CD14-positive monocyte (primary cell): ENCODE measurements at regions not wholly inside any gene's neighbourhood (a gene's known extent, or its start where the extent isn't known, plus 50 kb on each side); places are given as distances from the start of the nearest gene placed in this dataset.

ENCODE experiments used
- DNase-seq, 3 donors: peaks; one replicate each; pipeline ENCODE4 v3.0.0-alpha.2; 2011 to 2022
- H2AFZ ChIP-seq: 2 replicates; pipeline ENCODE4 v1.6.0; 2012; ENCODE audit warnings: mild to moderate bottlenecking, low read depth, low read length, inconsistent platforms; ENCODE audit not compliant: insufficient read depth, poor library complexity, severe bottlenecking
- H3K27ac ChIP-seq, 2 donors: 1 replicate in 1 of 2; 2 replicates in 1 of 2; pipeline ENCODE4 v1.5.1; 2012 to 2013; ENCODE audit warnings: low read length in 2 of 2, control low read depth in 1 of 2, inconsistent platforms in 1 of 2, low read depth in 1 of 2, mild to moderate bottlenecking in 1 of 2
- H3K27me3 ChIP-seq, 2 donors: one replicate each; pipeline versions ENCODE4 v1.6.0 to v1.6.1; 2011 to 2013; ENCODE audit warnings: low read length in 2 of 2; ENCODE audit not compliant: control insufficient read depth in 2 of 2, insufficient read depth in 2 of 2
- H3K36me3 ChIP-seq, 2 donors: replicated peaks in 1 of 2; 1 replicate in 1 of 2; 2 replicates in 1 of 2; pipeline versions ENCODE4 v1.5.1 to v1.6.1; 2012 to 2013; ENCODE audit warnings: low read length in 2 of 2, control low read depth in 1 of 2, inconsistent platforms in 1 of 2, mild to moderate bottlenecking in 1 of 2; ENCODE audit not compliant: insufficient read depth in 2 of 2, control insufficient read depth in 1 of 2
- H3K4me1 ChIP-seq, 2 donors: 1 replicate in 1 of 2; 2 replicates in 1 of 2; pipeline versions ENCODE4 v1.5.1 to v1.6.1; 2012 to 2013; ENCODE audit warnings: low read length in 2 of 2, control low read depth in 1 of 2, inconsistent platforms in 1 of 2, mild to moderate bottlenecking in 1 of 2, moderate library complexity in 1 of 2; ENCODE audit not compliant: insufficient read depth in 2 of 2, control insufficient read depth in 1 of 2
- H3K4me2 ChIP-seq: replicated peaks from 2 replicates; pipeline ENCODE3; 2012; ENCODE audit warnings: low read length, moderate library complexity, mild to moderate bottlenecking; ENCODE audit not compliant: poor library complexity, severe bottlenecking; ENCODE audit errors: extremely low read depth
- H3K4me3 ChIP-seq, 3 experiments: fragments of 200-600 bp in 1 of 3; sonication (generic) in 1 of 3; replicated peaks in 1 of 3; 1 replicate in 2 of 3; 2 replicates in 1 of 3; pipeline ENCODE4 v1.5.1; 2011 to 2013; ENCODE audit warnings: low read length in 3 of 3, mild to moderate bottlenecking in 3 of 3, control low read depth in 2 of 3, low read depth in 2 of 3, inconsistent platforms in 1 of 3, moderate library complexity in 1 of 3
- H3K79me2 ChIP-seq: 2 replicates; pipeline ENCODE4 v1.6.0; 2012; ENCODE audit warnings: mild to moderate bottlenecking, control low read depth, inconsistent platforms, low read length, moderate library complexity; ENCODE audit not compliant: insufficient read depth
- H3K9ac ChIP-seq: 2 replicates; pipeline ENCODE4 v1.6.0; 2017; ENCODE audit warnings: low read length, mild to moderate bottlenecking; ENCODE audit not compliant: insufficient read depth, poor library complexity, severe bottlenecking
- H3K9me3 ChIP-seq, 2 donors: replicated peaks in 1 of 2; 1 replicate in 1 of 2; 2 replicates in 1 of 2; pipeline versions ENCODE4 v1.5.1 to v1.6.1; 2012 to 2013; ENCODE audit warnings: low read length in 2 of 2, control low read depth in 1 of 2; ENCODE audit not compliant: control insufficient read depth in 1 of 2, insufficient read depth in 1 of 2
- H4K20me1 ChIP-seq: 2 replicates; pipeline ENCODE4 v1.6.0; 2012; ENCODE audit warnings: mild to moderate bottlenecking, low read length, control low read depth, moderate library complexity; ENCODE audit not compliant: insufficient read depth
- H3K27ac Mint-ChIP-seq, 7 donors: one replicate each; pipeline ENCODE4 v1.8.0; 2020; ENCODE audit warnings: mild to moderate bottlenecking in 7 of 7, mixed read lengths in 7 of 7, moderate library complexity in 6 of 7, inconsistent platforms in 2 of 7
- H3K27me3 Mint-ChIP-seq, 3 donors: one replicate each; pipeline ENCODE4 v1.8.0; 2021 to 2022; ENCODE audit warnings: low read depth in 3 of 3, mild to moderate bottlenecking in 3 of 3, mixed read lengths in 3 of 3, moderate library complexity in 3 of 3, inconsistent platforms in 1 of 3
- H3K36me3 Mint-ChIP-seq, 2 donors: one replicate each; pipeline ENCODE4 v1.8.0; 2020; ENCODE audit warnings: mixed read lengths in 2 of 2, inconsistent platforms in 1 of 2, mild to moderate bottlenecking in 1 of 2
- H3K4me1 Mint-ChIP-seq: one replicate; pipeline ENCODE4 v1.8.0; 2020; ENCODE audit warnings: mild to moderate bottlenecking, mixed read lengths
- H3K4me3 Mint-ChIP-seq, 2 donors: one replicate each; pipeline ENCODE4 v1.8.0; 2020; ENCODE audit warnings: mild to moderate bottlenecking in 2 of 2, mixed read lengths in 2 of 2, moderate library complexity in 1 of 2
- H3K9me3 Mint-ChIP-seq, 7 donors: one replicate each; pipeline ENCODE4 v1.8.0; 2020 to 2022; ENCODE audit warnings: mixed read lengths in 7 of 7, mild to moderate bottlenecking in 6 of 7, moderate library complexity in 6 of 7, inconsistent platforms in 2 of 7
- WGBS: methylation state at CpG from one replicate; pipeline ENCODE4 v1.1.5; 2013; ENCODE audit warnings: missing lambda C conversion rate; ENCODE audit not compliant: insufficient coverage; 5-methylcytosine and 5-hydroxymethylcytosine counted together
- intact Hi-C, 2 donors: fragments of 100-400 bp; cut with micrococcal nuclease; formaldehyde crosslinking; loops; one replicate each; pipeline versions ENCODE4 v1.15.0 to v1.15.1; 2023
- TF ChIP-seq, protein P1 (sequence below): fragments of 200-600 bp; IDR thresholded peaks from one replicate; pipeline ENCODE4 v1.8.0; 2022; ENCODE audit warnings: antibody characterized with exemption, mild to moderate bottlenecking

DNA sequence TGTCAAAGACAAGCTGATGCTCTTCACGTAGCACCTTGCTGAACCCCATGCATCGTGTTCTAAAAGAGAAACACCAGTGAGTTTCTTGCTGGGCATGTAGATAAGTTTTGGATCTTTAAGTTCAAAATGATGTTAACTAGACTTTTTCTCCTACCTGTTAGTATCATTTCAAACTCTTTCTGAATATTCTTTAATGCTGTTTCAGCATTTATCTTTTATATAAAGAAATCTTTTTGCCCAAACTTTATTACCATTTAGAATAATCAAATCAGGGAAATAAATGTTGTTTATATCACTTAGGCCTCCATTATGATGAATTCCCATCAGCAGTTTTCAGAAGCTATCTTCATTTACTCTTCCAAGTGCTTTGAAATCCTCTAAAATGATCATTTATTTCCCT is 542.8 kb downstream of the CDH10 start:
- Mint-ChIP-seq H3K4me3 (no peak overlapping the region), H3K9me3 (no peaks in the 10 kb centered on the region), H3K36me3 (no peaks in the 10 kb centered on the region), H3K27ac (no peak overlapping the region), H3K4me1 (no peaks in the 10 kb centered on the region), H3K27me3 (peaks cover 0 to 2% (median 0%) of the 10 kb centered on the region in 3 donors)
- intact Hi-C loops, result no loop called here
- Histone ChIP-seq H3K4me1 (no peaks in the 10 kb centered on the region), H3K36me3 (no peaks in the 10 kb centered on the region), H3K27me3 (no peaks in the 10 kb centered on the region), H3K27ac (no peak overlapping the region), H3K9ac (no peak overlapping the region), H4K20me1 (no peaks in the 10 kb centered on the region), H2AFZ (no peak overlapping the region), H3K4me2 (no peak overlapping the region), H3K9me3 (no peaks in the 10 kb centered on the region), H3K79me2 (no peaks in the 10 kb centered on the region), H3K4me3 (no peak overlapping the region)
- TF ChIP-seq, protein P1, sequence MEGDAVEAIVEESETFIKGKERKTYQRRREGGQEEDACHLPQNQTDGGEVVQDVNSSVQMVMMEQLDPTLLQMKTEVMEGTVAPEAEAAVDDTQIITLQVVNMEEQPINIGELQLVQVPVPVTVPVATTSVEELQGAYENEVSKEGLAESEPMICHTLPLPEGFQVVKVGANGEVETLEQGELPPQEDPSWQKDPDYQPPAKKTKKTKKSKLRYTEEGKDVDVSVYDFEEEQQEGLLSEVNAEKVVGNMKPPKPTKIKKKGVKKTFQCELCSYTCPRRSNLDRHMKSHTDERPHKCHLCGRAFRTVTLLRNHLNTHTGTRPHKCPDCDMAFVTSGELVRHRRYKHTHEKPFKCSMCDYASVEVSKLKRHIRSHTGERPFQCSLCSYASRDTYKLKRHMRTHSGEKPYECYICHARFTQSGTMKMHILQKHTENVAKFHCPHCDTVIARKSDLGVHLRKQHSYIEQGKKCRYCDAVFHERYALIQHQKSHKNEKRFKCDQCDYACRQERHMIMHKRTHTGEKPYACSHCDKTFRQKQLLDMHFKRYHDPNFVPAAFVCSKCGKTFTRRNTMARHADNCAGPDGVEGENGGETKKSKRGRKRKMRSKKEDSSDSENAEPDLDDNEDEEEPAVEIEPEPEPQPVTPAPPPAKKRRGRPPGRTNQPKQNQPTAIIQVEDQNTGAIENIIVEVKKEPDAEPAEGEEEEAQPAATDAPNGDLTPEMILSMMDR, result no peak
- no CpG with 5 or more reads among the region's 2 CpGs for WGBS
- DNase-seq, result no peak

DNA sequence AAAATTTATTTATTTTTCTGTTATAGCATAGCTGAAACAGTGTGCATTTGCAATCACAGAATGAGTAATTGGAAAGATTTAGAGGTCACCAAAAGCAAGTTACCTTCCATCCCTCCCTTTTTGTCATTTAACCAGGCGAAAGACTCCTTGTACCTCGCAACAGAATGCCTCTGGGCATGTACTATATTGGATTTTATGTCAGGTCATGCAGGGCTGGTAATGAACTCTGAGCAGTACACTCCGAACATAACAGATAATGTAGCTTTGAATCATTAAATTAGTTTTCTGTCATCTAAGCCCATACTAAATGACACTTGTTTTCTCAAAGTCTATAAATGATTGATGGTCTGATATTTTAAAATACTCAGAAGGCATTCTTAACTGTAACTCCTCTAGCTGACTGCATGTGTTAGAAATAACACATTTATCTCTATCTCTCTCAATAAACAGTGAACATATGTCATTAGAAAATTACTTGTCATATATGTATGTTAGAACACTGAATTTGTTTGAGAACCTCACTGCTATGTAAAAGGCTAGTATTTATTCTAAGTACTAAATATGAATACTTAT is 541.2 kb downstream of the CDH10 start:
- Mint-ChIP-seq H3K27me3 (peaks cover 0 to 2% (median 0%) of the 10 kb centered on the region in 3 donors), H3K4me1 (no peaks in the 10 kb centered on the region), H3K4me3 (no peak overlapping the region), H3K27ac (no peak overlapping the region), H3K36me3 (no peaks in the 10 kb centered on the region), H3K9me3 (no peaks in the 10 kb centered on the region)
- Histone ChIP-seq H3K36me3 (no peaks in the 10 kb centered on the region), H3K9me3 (no peaks in the 10 kb centered on the region), H3K27me3 (no peaks in the 10 kb centered on the region), H3K79me2 (no peaks in the 10 kb centered on the region), H4K20me1 (no peaks in the 10 kb centered on the region), H3K27ac (no peak overlapping the region), H3K4me2 (no peak overlapping the region), H3K4me1 (no peaks in the 10 kb centered on the region), H2AFZ (no peak overlapping the region), H3K9ac (no peak overlapping the region), H3K4me3 (no peak overlapping the region)
- intact Hi-C loops, result no loop called here
- WGBS, result no CpG with 5 or more reads among the region's 3 CpGs
- TF ChIP-seq, protein P1, result no peak
- DNase-seq, result no peak
